WERI-Rb-1 (cell line): ENCODE measurements at regions not wholly inside any gene's neighbourhood (a gene's known extent, or its start where the extent isn't known, plus 50 kb on each side); places are given as distances from the start of the nearest gene placed in this dataset.

ENCODE experiments used
- DNase-seq: peaks from one replicate; pipeline ENCODE4 v3.0.0-alpha.2; 2020
- H3K27ac ChIP-seq: fragments of 250-450 bp; sonication (Bioruptor Pico); 2 replicates; pipeline ENCODE4 v1.5.1; 2020; ENCODE audit warnings: mild to moderate bottlenecking, moderate library complexity
- H3K27me3 ChIP-seq: fragments of 250-450 bp; sonication (Bioruptor Pico); 2 replicates; pipeline ENCODE4 v1.5.1; 2021; ENCODE audit warnings: mild to moderate bottlenecking, low read depth, moderate library complexity; ENCODE audit not compliant: insufficient read depth, severe bottlenecking
- H3K36me3 ChIP-seq: fragments of 250-450 bp; sonication (Bioruptor Pico); 2 replicates; pipeline ENCODE4 v1.5.1; 2020; ENCODE audit warnings: mild to moderate bottlenecking, moderate library complexity
- H3K4me3 ChIP-seq: 2 replicates; pipeline ENCODE4 v1.5.1; 2011; ENCODE audit warnings: low read depth, mild to moderate bottlenecking, control low read depth, low read length
- H3K9me3 ChIP-seq: fragments of 250-450 bp; sonication (Bioruptor Pico); 2 replicates; pipeline ENCODE4 v1.5.1; 2021; ENCODE audit warnings: mild to moderate bottlenecking, moderate library complexity; ENCODE audit not compliant: severe bottlenecking
- TF ChIP-seq, protein P1 (sequence below): IDR thresholded peaks from 2 replicates; pipeline ENCODE4 v1.5.1; 2011; ENCODE audit warnings: low read depth, mild to moderate bottlenecking, control low read depth, inconsistent platforms, low read length

DNA sequence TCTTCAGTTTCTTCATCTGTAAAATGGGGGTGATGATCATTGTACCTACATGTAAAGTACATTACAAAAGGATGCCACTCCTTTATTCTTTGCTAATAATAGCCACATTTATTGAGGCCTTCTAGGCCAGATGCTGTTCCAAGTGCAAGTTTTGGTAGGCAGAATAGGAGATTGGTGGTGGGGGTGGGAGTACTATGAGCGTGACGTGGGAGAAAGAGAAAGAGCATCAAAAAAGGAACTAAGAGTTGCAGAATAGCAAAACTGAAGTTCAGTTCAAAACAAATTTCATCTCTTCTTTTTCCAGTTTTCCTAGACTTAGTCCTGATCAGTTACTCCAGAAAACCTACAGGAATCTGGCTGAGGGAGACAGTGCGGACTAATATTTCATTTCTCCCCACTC, 174.1 kb downstream of the SNX18 start:
- DNase-seq: no peak
- Histone ChIP-seq H3K4me3 (no peak overlapping the region), H3K9me3 (no peaks in the 10 kb centered on the region), H3K27ac (no peak overlapping the region), H3K36me3 (no peaks in the 10 kb centered on the region), H3K27me3 (no peaks in the 10 kb centered on the region)
- TF ChIP-seq, protein P1, sequence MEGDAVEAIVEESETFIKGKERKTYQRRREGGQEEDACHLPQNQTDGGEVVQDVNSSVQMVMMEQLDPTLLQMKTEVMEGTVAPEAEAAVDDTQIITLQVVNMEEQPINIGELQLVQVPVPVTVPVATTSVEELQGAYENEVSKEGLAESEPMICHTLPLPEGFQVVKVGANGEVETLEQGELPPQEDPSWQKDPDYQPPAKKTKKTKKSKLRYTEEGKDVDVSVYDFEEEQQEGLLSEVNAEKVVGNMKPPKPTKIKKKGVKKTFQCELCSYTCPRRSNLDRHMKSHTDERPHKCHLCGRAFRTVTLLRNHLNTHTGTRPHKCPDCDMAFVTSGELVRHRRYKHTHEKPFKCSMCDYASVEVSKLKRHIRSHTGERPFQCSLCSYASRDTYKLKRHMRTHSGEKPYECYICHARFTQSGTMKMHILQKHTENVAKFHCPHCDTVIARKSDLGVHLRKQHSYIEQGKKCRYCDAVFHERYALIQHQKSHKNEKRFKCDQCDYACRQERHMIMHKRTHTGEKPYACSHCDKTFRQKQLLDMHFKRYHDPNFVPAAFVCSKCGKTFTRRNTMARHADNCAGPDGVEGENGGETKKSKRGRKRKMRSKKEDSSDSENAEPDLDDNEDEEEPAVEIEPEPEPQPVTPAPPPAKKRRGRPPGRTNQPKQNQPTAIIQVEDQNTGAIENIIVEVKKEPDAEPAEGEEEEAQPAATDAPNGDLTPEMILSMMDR: no peak

GRCh38 chr5:54689411-54690251, 172.1 kb downstream of the SNX18 start:
- Histone ChIP-seq H3K36me3 (no peaks in the 10 kb centered on the region), H3K4me3 (no peak overlapping the region), H3K9me3 (no peaks in the 10 kb centered on the region), H3K27me3 (no peaks in the 10 kb centered on the region), H3K27ac (no peak overlapping the region)
- TF ChIP-seq, protein P1: no peak
- DNase-seq: no peak

DNA sequence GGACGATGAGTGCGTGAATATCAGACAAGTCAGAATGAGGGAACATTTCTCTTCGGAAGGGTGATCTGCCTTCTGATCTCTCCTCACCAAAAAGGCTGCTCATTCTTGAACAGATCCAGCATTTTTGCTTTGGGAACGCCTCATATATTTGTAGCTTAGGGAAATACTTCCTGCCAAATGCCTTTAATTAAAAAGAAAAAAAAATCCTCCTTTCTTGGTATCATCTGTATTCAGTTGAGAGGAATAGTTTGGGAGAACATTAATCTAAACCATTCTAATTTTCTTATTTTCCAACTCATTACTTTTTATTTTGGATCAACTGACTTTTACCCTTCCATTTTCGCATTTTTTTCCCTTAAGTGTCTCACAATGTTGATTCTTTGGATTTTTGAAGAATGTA, 163.4 kb downstream of the SNX18 start:
- TF ChIP-seq, protein P1: no peak
- DNase-seq: no peak
- H3K27me3 ChIP-seq: no peaks in the 10 kb centered on the region
- no peaks in the 10 kb centered on the region for H3K36me3 ChIP-seq
- H3K27ac ChIP-seq: no peak overlapping the region
- H3K9me3 ChIP-seq: no peaks in the 10 kb centered on the region
- H3K4me3 ChIP-seq: no peak overlapping the region

DNA sequence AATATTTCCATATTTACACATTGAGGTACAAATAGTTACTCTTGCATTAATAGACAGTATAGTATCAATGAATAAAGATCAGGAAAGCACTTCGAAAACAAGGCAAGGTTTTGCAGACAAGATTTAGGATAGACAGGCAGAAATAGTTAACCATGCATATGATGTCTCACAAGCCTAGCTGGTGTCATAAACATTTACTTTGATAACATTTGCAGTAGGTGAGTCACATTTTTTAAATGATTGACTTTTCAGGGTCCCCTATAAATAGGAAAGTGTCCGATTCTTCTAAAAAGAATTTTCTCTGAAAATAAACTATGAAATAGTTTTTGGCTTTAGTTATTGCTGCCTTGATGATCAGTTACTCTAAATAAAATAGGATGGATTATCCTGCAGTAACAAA, 162.1 kb downstream of the SNX18 start:
- Histone ChIP-seq H3K27ac (no peak overlapping the region), H3K36me3 (no peaks in the 10 kb centered on the region), H3K9me3 (no peaks in the 10 kb centered on the region), H3K27me3 (no peaks in the 10 kb centered on the region), H3K4me3 (no peak overlapping the region)
- TF ChIP-seq, protein P1: no peak
- no peak for DNase-seq

DNA sequence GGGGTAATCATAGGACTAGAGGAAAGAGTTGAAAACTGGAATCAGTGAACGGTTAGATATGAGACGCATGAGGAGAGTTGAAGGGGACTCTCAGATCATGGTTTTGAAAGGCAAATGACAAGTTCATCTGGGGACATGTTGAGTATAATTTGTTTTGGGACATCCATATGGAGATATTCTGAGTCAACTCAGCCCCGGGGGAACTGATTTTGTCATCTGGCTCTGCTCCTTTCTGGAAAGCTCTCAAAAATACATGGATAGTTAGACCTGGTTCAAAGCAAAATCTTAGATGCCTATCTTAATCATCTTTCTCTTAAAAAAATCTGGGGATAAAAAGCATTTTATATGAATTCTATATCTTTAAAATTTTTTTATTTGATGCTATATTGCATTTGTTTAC, 161.2 kb downstream of the SNX18 start:
- no peak overlapping the region for H3K27ac ChIP-seq
- TF ChIP-seq, protein P1: no peak
- no peak overlapping the region for H3K4me3 ChIP-seq
- no peak for DNase-seq
- H3K9me3 ChIP-seq: no peaks in the 10 kb centered on the region
- no peaks in the 10 kb centered on the region for H3K27me3 ChIP-seq
- H3K36me3 ChIP-seq: no peaks in the 10 kb centered on the region
